Stimulated activated CD4-positive, alpha-beta T cell treated with anti-CD3 and anti-CD28 coated beads, Interleukin-2, amount 100 ng/mL, for 48 hours (primary cell): ENCODE measurements at regions not wholly inside any gene's neighbourhood (a gene's known extent, or its start where the extent isn't known, plus 50 kb on each side); places are given as distances from the start of the nearest gene placed in this dataset.
"Not testable (repeated sequence)": the region's sequence is repeated elsewhere in the genome, so short reads cannot be mapped to it uniquely, and the experiment has no call there.

Source experiments
- DNase-seq, 2 donors: peaks; one replicate each; pipeline ENCODE4 v3.0.0-alpha.2; 2020

GRCh38 chr7:124101173-124101768, 68.4 kb upstream of the TMEM229A start:
- DNase-seq, result peak in 1 of 2 donors; percentile 1

GRCh38 chr7:124100190-124100589, 67.3 kb upstream of the TMEM229A start:
- DNase-seq, result no peak

DNA sequence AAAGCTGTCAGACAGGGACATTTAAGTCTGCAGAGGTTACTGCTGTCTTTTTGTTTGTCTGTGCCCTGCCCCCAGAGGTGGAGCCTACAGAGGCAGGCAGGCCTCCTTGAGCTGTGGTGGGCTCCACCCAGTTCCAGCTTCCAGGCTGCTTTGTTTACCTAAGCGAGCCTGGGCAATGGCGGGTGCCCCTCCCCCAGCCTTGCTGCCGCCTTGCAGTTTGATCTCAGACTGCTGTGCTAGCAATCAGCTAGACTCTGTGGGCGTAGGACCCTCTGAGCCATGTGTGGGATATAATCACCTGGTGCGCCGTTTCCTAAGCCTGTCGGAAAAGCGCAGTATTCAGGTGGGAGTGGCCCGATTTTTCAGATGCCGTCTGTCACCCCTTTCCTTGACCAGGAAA, 66.7 kb upstream of the TMEM229A start:
- not testable (repeated sequence) for DNase-seq

- no peak for DNase-seq
Observed at GRCh38 chr7:124089621-124090020, 56.8 kb upstream of the TMEM229A start.

GRCh38 chr7:124088590-124088989, 55.7 kb upstream of the TMEM229A start:
- DNase-seq, result no peak

DNA sequence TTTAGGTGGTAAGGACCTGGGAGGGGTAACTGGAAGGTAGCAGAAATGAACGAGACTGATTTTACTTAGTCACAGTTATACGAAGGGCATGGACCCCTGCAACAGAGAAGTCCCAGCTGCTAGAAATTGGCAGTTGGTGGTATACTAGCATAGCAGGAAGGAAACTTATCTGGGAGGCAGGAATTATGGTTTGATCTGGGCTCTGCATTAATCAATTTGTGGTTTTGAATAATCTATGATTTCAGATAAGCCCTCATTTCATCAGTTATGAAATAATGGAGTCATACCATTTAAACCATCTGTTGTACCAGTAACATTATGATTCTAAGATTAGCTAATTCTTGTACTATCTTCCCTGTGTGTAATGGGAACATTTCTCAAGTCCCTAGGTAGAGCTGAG, 54.0 kb upstream of the TMEM229A start:
- DNase-seq, result no peak

DNA sequence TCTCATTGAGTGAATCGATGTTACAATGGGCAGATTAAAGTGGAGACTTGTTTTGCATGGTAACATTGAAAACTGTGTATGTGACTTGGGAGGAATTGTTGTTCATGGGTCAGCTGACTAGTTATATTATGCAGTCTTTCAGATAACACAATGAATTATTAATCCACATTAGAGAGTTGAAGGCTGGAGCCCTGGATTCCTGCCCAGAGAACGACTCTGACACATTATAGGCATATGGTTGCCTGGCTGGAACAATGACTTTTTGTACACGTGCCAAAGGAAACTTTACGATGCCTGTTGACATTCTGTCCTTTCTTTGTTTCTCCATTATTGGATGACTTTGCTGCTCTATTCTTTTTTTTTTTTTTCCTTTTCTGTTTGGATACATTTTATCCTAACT, 52.3 kb upstream of the TMEM229A start:
- DNase-seq, result no peak

- DNase-seq, result no peak
Observed at GRCh38 chr7:124084024-124084423, 51.2 kb upstream of the TMEM229A start.
